Smooth muscle cell (in vitro differentiated cells): ENCODE measurements at regions not wholly inside any gene's neighbourhood (a gene's known extent, or its start where the extent isn't known, plus 50 kb on each side); places are given as distances from the start of the nearest gene placed in this dataset.

Experiments used
- DNase-seq: peaks from one replicate; lab custom pipeline; 2025; ENCODE audit not compliant: unreplicated experiment; lab: John Stamatoyannopoulos, UW
- H2AFZ ChIP-seq: fragments of 200-600 bp; sonication (generic); 2 replicates; pipeline ENCODE4 v1.6.0; 2016; ENCODE audit warnings: antibody characterized with exemption, low read depth, mild to moderate bottlenecking
- H3F3A ChIP-seq: fragments of 200-600 bp; sonication (generic); 2 replicates; pipeline ENCODE4 v1.6.0; 2017; ENCODE audit warnings: antibody characterized with exemption, low read depth
- H3K27ac ChIP-seq: fragments of 200-600 bp; sonication (generic); 2 replicates; pipeline ENCODE4 v1.5.1; 2016; ENCODE audit warnings: low read depth, mild to moderate bottlenecking
- H3K27me3 ChIP-seq: fragments of 200-600 bp; sonication (generic); 2 replicates; pipeline ENCODE4 v1.6.1; 2016; ENCODE audit warnings: low read depth, mild to moderate bottlenecking
- H3K36me3 ChIP-seq: fragments of 200-600 bp; sonication (generic); 2 replicates; pipeline ENCODE4 v1.5.1; 2016; ENCODE audit warnings: low read depth
- H3K4me1 ChIP-seq: fragments of 200-600 bp; sonication (generic); 2 replicates; pipeline ENCODE4 v1.5.1; 2016; ENCODE audit warnings: low read depth
- H3K4me2 ChIP-seq: fragments of 200-600 bp; sonication (generic); 2 replicates; pipeline ENCODE4 v1.6.0; 2016; ENCODE audit warnings: mild to moderate bottlenecking
- H3K4me3 ChIP-seq: fragments of 200-600 bp; sonication (generic); 2 replicates; pipeline ENCODE4 v1.5.1; 2016; ENCODE audit warnings: mild to moderate bottlenecking
- H3K79me2 ChIP-seq: fragments of 200-600 bp; sonication (generic); 2 replicates; pipeline ENCODE4 v1.6.0; 2016; ENCODE audit warnings: low read depth, mild to moderate bottlenecking
- H3K9ac ChIP-seq: fragments of 200-600 bp; sonication (generic); 2 replicates; pipeline ENCODE4 v1.6.0; 2016; ENCODE audit warnings: low read depth
- H3K9me3 ChIP-seq: fragments of 200-600 bp; sonication (generic); replicated peaks from 2 replicates; pipeline ENCODE4 v1.5.1; 2016; ENCODE audit warnings: low read depth
- H4K20me1 ChIP-seq: fragments of 200-600 bp; sonication (generic); 2 replicates; pipeline ENCODE4 v1.6.0; 2016; ENCODE audit warnings: low read depth
- CTCF ChIP-seq: fragments of 200-600 bp; sonication (generic); IDR thresholded peaks from 2 replicates; pipeline ENCODE4 v1.5.1; 2017; ENCODE audit warnings: borderline replicate concordance, mild to moderate bottlenecking, antibody characterized with exemption; ENCODE audit not compliant: insufficient read depth, poor library complexity, severe bottlenecking
- WGBS: methylation state at CpG from one replicate; pipeline ENCODE4 v1.1.7; 2016; ENCODE audit warnings: low lambda C conversion rate; 5-methylcytosine and 5-hydroxymethylcytosine counted together

GRCh38 chr4:62913065-62913464 lies 1496.2 kb downstream of the TECRL start:
- WGBS = 90% methylated on average over 1 of the region's 1 CpG
- no peak for TF ChIP-seq CTCF

GRCh38 chr4:62912531-62912930 lies 1496.7 kb downstream of the TECRL start:
- no peak for DNase-seq
- no peaks in the 10 kb centered on the region for H3K36me3 ChIP-seq
- no peak overlapping the region for H3K4me2 ChIP-seq
- no peak overlapping the region for H3K4me3 ChIP-seq
- H3F3A ChIP-seq = no peaks in the 10 kb centered on the region
- H4K20me1 ChIP-seq = no peaks in the 10 kb centered on the region
- H3K27ac ChIP-seq = no peak overlapping the region
- WGBS = 76% methylated on average over 1 of the region's 1 CpG
- no peak overlapping the region for H3K9ac ChIP-seq
- no peaks in the 10 kb centered on the region for H3K27me3 ChIP-seq
- H2AFZ ChIP-seq = no peak overlapping the region
- no peaks in the 10 kb centered on the region for H3K4me1 ChIP-seq
- no peak for TF ChIP-seq CTCF
- H3K9me3 ChIP-seq = no peaks in the 10 kb centered on the region
- no peaks in the 10 kb centered on the region for H3K79me2 ChIP-seq

More at GRCh38 chr4:62913065-62913464, 1496.2 kb downstream of the TECRL start:
- Histone ChIP-seq H3K4me1 (no peaks in the 10 kb centered on the region), H3K9me3 (no peaks in the 10 kb centered on the region), H3F3A (no peaks in the 10 kb centered on the region), H2AFZ (no peak overlapping the region), H4K20me1 (no peaks in the 10 kb centered on the region), H3K4me3 (no peak overlapping the region), H3K36me3 (no peaks in the 10 kb centered on the region), H3K4me2 (no peak overlapping the region), H3K79me2 (no peaks in the 10 kb centered on the region), H3K27ac (no peak overlapping the region), H3K27me3 (no peaks in the 10 kb centered on the region), H3K9ac (no peak overlapping the region)
- DNase-seq = no peak

DNA sequence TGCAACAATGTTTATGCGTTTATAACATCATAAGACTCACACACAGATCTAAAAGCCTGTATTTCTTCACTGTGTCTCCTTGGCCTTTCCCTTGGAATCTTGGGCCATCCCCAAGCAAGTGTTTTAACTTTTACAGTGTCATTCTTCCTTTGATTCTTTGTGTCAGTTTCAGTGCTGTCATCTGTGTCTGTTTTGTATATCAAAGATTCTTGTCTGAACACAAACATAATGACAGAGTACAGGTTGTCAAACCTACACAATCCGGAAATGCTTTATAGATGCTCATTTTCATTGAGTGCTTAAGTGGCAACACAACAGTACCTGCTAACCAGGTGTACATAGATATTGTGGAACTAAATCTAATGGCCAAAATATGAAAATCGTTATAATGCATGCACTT lies 1500.0 kb downstream of the TECRL start:
- Histone ChIP-seq H3K4me2 (no peak overlapping the region), H3K79me2 (no peaks in the 10 kb centered on the region), H3K27ac (no peak overlapping the region), H3K4me1 (no peaks in the 10 kb centered on the region), H3K9me3 (no peaks in the 10 kb centered on the region), H3K27me3 (no peaks in the 10 kb centered on the region), H3K36me3 (no peaks in the 10 kb centered on the region), H3K9ac (no peak overlapping the region), H3F3A (no peaks in the 10 kb centered on the region), H3K4me3 (no peak overlapping the region), H2AFZ (no peak overlapping the region), H4K20me1 (no peaks in the 10 kb centered on the region)
- no peak for DNase-seq
- WGBS = 87% methylated on average over 3 of the region's 3 CpGs
- no peak for TF ChIP-seq CTCF

- 27% methylated on average over 2 of the region's 2 CpGs for WGBS
- no peaks in the 10 kb centered on the region for H3K9me3 ChIP-seq
- H3K36me3 ChIP-seq = no peaks in the 10 kb centered on the region
- H3K27ac ChIP-seq = no peak overlapping the region
- H4K20me1 ChIP-seq = no peaks in the 10 kb centered on the region
- H3K79me2 ChIP-seq = no peaks in the 10 kb centered on the region
- H2AFZ ChIP-seq = peak overlapping the region; percentile 15
- H3K4me3 ChIP-seq = no peak overlapping the region
- H3K4me2 ChIP-seq = no peak overlapping the region
- no peaks in the 10 kb centered on the region for H3K4me1 ChIP-seq
- no peak for DNase-seq
- no peaks in the 10 kb centered on the region for H3K27me3 ChIP-seq
- H3F3A ChIP-seq = no peaks in the 10 kb centered on the region
- H3K9ac ChIP-seq = no peak overlapping the region
- no peak for TF ChIP-seq CTCF
Observed at GRCh38 chr4:62901101-62901500, 1508.1 kb downstream of the TECRL start.
